ENCODE measurements at regions not wholly inside any gene's neighbourhood (a gene's known extent, or its start where the extent isn't known, plus 50 kb on each side); places are given as distances from the start of the nearest gene placed in this dataset.

- intact Hi-C loops (cut with DNase I) = no loop called here
- Histone ChIP-seq H3K27ac (no peak overlapping the region), H3K4me1 (no peaks in the 10 kb centered on the region), H3K36me3 (no peaks in the 10 kb centered on the region), H3K9me3 (no peaks in the 10 kb centered on the region), H3K4me3 (replicated peaks in 1 of 3) (no peak overlapping the region), H3K27me3 (no peaks in the 10 kb centered on the region)
- TF ChIP-seq CTCF (IDR thresholded peaks at IDR 0.05) (no peak), POLR2A (IDR thresholded peaks at IDR 0.05) (no peak)
- no peak for DNase-seq
- 96 to 98% methylated on average over 2 of the region's 2 CpGs for WGBS, 2 donors
Observed at GRCh38 chr6:8679823-8680222, 244.5 kb upstream of the SLC35B3 start.

- 97 to 98% methylated on average over 5 of the region's 5 CpGs for WGBS, 2 donors
- intact Hi-C loops (cut with DNase I) = no loop called here
Observed at GRCh38 chr6:8678466-8678865, 243.1 kb upstream of the SLC35B3 start.

GRCh38 chr6:8674126-8674525 is 238.8 kb upstream of the SLC35B3 start:
- Histone ChIP-seq H3K9me3 (no peaks in the 10 kb centered on the region), H3K4me3 (replicated peaks in 1 of 3) (no peak overlapping the region), H3K27ac (no peak overlapping the region), H3K4me1 (no peaks in the 10 kb centered on the region), H3K36me3 (no peaks in the 10 kb centered on the region), H3K27me3 (no peaks in the 10 kb centered on the region)
- intact Hi-C loops (cut with DNase I) = no loop called here
- no peak for DNase-seq
- WGBS, 2 donors = 89 to 90% methylated on average over 3 of the region's 3 CpGs
- TF ChIP-seq CTCF (IDR thresholded peaks at IDR 0.05) = no peak
- TF ChIP-seq POLR2A (IDR thresholded peaks at IDR 0.05) = no peak

More at GRCh38 chr6:8678466-8678865, 243.1 kb upstream of the SLC35B3 start:
- TF ChIP-seq POLR2A (IDR thresholded peaks at IDR 0.05) (no peak), CTCF (IDR thresholded peaks at IDR 0.05) (no peak)
- DNase-seq = no peak
- H3K4me1 ChIP-seq = no peaks in the 10 kb centered on the region
- H3K4me3 ChIP-seq (replicated peaks in 1 of 3) = no peak overlapping the region
- no peaks in the 10 kb centered on the region for H3K27me3 ChIP-seq
- no peak overlapping the region for H3K27ac ChIP-seq
- H3K9me3 ChIP-seq = no peaks in the 10 kb centered on the region
- H3K36me3 ChIP-seq = no peaks in the 10 kb centered on the region

- WGBS, 2 donors = 92 to 93% methylated on average over 3 of the region's 3 CpGs
- Histone ChIP-seq H3K4me3 (replicated peaks in 1 of 3) (no peak overlapping the region), H3K36me3 (no peaks in the 10 kb centered on the region), H3K27ac (no peak overlapping the region), H3K27me3 (no peaks in the 10 kb centered on the region), H3K9me3 (no peaks in the 10 kb centered on the region), H3K4me1 (no peaks in the 10 kb centered on the region)
- intact Hi-C loops (cut with DNase I) = no loop called here
- no peak for TF ChIP-seq CTCF (IDR thresholded peaks at IDR 0.05)
- no peak for TF ChIP-seq POLR2A (IDR thresholded peaks at IDR 0.05)
- DNase-seq = no peak
Observed at GRCh38 chr6:8672882-8673281, 237.5 kb upstream of the SLC35B3 start.

GRCh38 chr6:8670792-8671191 is 235.4 kb upstream of the SLC35B3 start:
- intact Hi-C loops (cut with DNase I) = no loop called here
- Histone ChIP-seq H3K9me3 (no peaks in the 10 kb centered on the region), H3K4me1 (no peaks in the 10 kb centered on the region), H3K36me3 (no peaks in the 10 kb centered on the region), H3K27ac (no peak overlapping the region), H3K27me3 (no peaks in the 10 kb centered on the region), H3K4me3 (replicated peaks in 1 of 3) (no peak overlapping the region)
- 92 to 100% methylated on average over 1 of the region's 1 CpG for WGBS, 2 donors
- no peak for DNase-seq
- TF ChIP-seq CTCF (IDR thresholded peaks at IDR 0.05) = no peak
- no peak for TF ChIP-seq POLR2A (IDR thresholded peaks at IDR 0.05)
